GM18520 (cell line): ENCODE measurements at regions not wholly inside any gene's neighbourhood (a gene's known extent, or its start where the extent isn't known, plus 50 kb on each side); places are given as distances from the start of the nearest gene placed in this dataset.

Source experiments
- ATAC-seq: cut with Tn5 transposase; IDR thresholded peaks from one replicate; pipeline ENCODE4 v1.9.1; 2021; ENCODE audit not compliant: unreplicated experiment

GRCh38 chr17:56737421-56738161, 96.1 kb downstream of the C17orf67 start:
- no peak for ATAC-seq

DNA sequence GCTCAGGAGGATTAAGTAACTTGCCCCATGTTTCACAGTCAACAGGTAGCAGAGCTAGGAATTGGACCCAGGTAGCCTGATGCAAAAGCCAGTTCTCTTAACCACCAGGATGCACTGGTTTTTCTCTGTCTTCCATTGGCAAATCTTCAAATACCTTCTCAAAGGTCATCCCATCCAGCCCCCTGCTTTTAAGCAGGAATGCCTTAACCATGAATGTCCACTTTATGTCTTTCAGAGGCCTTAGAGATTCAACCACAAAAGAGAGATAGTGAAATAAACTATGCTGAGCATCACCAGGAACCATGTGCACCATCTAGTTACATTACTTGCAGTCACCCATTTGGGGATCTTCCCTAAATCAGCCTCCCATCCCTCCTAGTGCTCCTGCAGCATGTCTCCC, 94.3 kb downstream of the C17orf67 start:
- no peak for ATAC-seq

DNA sequence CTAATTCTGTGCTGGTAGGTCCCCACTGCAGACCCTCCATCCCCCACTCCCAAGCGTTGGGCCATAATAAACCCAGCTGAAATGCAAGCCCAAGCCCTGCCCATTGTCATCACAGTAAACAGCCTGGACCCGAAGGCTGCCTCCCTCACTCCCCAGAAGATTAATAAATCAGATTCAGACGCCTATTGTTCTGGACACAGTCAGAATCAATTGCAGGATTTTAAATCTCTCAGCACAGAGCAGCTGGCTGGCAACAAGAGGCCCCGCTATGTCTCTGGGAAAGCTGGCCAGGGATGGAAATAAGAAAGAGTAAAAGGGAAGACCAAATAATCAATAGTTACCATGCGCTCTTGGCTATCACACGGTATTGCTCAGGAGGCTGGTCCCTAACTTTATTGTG, 93.9 kb downstream of the C17orf67 start:
- no peak for ATAC-seq

GRCh38 chr17:56740481-56740880, 93.2 kb downstream of the C17orf67 start:
- ATAC-seq = no peak
